ENCODE measurements at regions not wholly inside any gene's neighbourhood (a gene's known extent, or its start where the extent isn't known, plus 50 kb on each side); places are given as distances from the start of the nearest gene placed in this dataset.

DNA sequence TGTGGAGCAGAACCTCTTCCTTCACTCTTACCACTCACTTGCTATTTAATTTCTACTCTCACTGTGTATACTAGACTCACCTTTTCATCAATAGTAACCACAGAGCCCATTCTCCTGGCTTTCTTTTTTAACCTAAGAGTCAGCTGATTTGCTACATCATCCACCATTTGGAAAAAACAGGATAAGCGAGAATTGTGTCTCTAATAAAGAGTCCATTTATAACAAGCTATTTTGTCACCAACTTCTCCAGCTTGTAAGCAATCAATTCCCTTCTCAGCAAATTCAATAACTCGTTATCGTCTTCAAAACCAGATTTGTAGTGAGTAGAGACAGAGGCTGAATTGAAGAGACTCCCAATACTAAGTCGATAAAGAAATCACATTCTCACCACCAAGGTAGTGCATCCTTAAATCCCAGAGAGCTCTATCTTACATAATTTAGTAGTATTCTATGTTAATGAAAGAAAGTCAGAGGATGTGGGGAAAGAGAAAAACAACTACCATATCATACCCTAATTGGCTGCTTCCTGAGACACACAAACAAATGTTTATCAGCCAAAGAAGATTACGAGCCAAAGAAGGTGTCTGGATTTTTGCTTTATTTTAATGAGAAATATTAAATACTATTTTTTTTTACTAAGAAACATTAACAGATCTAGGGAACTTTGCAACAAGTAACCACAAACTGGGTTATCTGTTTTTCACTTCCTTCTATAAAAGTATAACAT is 52.5 kb upstream of the SPTBN1 start:
- Histone ChIP-seq H2AFZ (ENCODE audit: insufficient read depth, low read depth, low read length, poor library complexity, severe bottlenecking) (no peak overlapping the region), H3K4me2 (replicated peaks; ENCODE audit: low read depth, low read length, poor library complexity, severe bottlenecking) (no peak overlapping the region), H4K20me1 (ENCODE audit: control insufficient read depth, insufficient read depth, low read length, poor library complexity, severe bottlenecking) (no peaks in the 10 kb centered on the region), H3K27me3 (replicated peaks in 1 of 4; ENCODE audit: control extremely low read depth in 1 of 4, control insufficient read depth in 3 of 4, insufficient read depth in 4 of 4, low read length in 3 of 4) (peaks cover 0 to 42% (median 25%) of the 10 kb centered on the region in 4 experiments), H3K4me1 (ENCODE audit: control insufficient read depth in 2 of 2, insufficient read depth in 2 of 2, low read length in 2 of 2) (peaks cover 0 to 5% of the 10 kb centered on the region in 2 donors), H3K9ac (ENCODE audit: low read length) (no peak overlapping the region), H3K79me2 (ENCODE audit: control insufficient read depth, insufficient read depth, low read length) (no peaks in the 10 kb centered on the region), H3K4me3 (ENCODE audit: control extremely low read depth in 1 of 5, extremely low read depth in 1 of 5, insufficient read depth in 1 of 5, low read depth in 2 of 5, low read length in 4 of 5) (no peak overlapping the region), H3K27ac (ENCODE audit: low read length in 2 of 2) (no peak overlapping the region), H3K9me3 (ENCODE audit: control extremely low read depth in 1 of 3, control insufficient read depth in 2 of 3, insufficient read depth in 1 of 3, low read length in 2 of 3) (peaks cover 0 to 9% (median 0%) of the 10 kb centered on the region in 3 donors), H3K36me3 (replicated peaks in 1 of 2; ENCODE audit: control extremely low read depth in 1 of 2, control insufficient read depth in 1 of 2, extremely low read depth in 1 of 2, insufficient read depth in 2 of 2, low read length in 1 of 2) (no peaks in the 10 kb centered on the region)
- ChIA-PET CTCF (no interaction called here), POLR2A (no interaction called here)
- intact Hi-C loops (cut with micrococcal nuclease), result no loop called here
- Mint-ChIP-seq H3K9me3 (ENCODE audit: insufficient read depth) (no peaks in the 10 kb centered on the region), H3K4me3 (no peak overlapping the region), H3K4me1 (peaks cover 8% of the 10 kb centered on the region), H3K27me3 (peaks cover 55% of the 10 kb centered on the region), H3K27ac (no peak overlapping the region)
- TF ChIP-seq, protein P1, sequence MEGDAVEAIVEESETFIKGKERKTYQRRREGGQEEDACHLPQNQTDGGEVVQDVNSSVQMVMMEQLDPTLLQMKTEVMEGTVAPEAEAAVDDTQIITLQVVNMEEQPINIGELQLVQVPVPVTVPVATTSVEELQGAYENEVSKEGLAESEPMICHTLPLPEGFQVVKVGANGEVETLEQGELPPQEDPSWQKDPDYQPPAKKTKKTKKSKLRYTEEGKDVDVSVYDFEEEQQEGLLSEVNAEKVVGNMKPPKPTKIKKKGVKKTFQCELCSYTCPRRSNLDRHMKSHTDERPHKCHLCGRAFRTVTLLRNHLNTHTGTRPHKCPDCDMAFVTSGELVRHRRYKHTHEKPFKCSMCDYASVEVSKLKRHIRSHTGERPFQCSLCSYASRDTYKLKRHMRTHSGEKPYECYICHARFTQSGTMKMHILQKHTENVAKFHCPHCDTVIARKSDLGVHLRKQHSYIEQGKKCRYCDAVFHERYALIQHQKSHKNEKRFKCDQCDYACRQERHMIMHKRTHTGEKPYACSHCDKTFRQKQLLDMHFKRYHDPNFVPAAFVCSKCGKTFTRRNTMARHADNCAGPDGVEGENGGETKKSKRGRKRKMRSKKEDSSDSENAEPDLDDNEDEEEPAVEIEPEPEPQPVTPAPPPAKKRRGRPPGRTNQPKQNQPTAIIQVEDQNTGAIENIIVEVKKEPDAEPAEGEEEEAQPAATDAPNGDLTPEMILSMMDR (IDR thresholded peaks at IDR 0.05), result no peak
- TF ChIP-seq EZH2 (IDR thresholded peaks at IDR 0.05; ENCODE audit: borderline replicate concordance, insufficient read depth, low read depth, low read length, poor library complexity, severe bottlenecking), result no peak
- WGBS (ENCODE audit: insufficient coverage), result no CpG with 5 or more reads among the region's 5 CpGs
- no peak for DNase-seq
- ATAC-seq (ENCODE audit: low read depth), result no peak

DNA sequence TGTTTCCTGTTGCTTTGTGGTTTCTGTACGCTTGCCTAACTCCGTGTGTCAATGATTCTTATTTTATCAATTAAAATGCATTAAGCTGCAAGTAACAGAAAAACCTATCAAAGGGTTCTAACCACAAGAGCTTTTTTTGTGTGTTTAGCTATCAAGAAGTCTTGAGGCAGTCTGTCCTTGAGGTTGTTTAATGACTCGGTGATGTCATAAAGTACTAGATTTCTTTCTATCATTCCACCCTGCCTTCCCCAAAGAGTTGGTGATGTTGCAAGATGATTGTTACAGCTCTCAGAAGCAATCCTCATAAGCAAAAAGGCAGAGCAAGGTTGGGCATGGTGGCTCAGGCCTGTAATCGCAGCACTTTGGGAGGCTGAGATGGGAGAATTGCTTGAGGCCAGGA is 51.9 kb upstream of the SPTBN1 start:
- no CpG with 5 or more reads among the region's 4 CpGs for WGBS (ENCODE audit: insufficient coverage)
- CTCF ChIA-PET, result no interaction called here
- POLR2A ChIA-PET, result no interaction called here
- no peak for TF ChIP-seq EZH2 (IDR thresholded peaks at IDR 0.05; ENCODE audit: borderline replicate concordance, insufficient read depth, low read depth, low read length, poor library complexity, severe bottlenecking)
- no peaks in the 10 kb centered on the region for H3K36me3 ChIP-seq (replicated peaks in 1 of 2; ENCODE audit: control extremely low read depth in 1 of 2, control insufficient read depth in 1 of 2, extremely low read depth in 1 of 2, insufficient read depth in 2 of 2, low read length in 1 of 2)
- no peak for ATAC-seq (ENCODE audit: low read depth)
- Mint-ChIP-seq H3K27ac (no peak overlapping the region), H3K4me3 (no peak overlapping the region), H3K27me3 (peaks cover 60% of the 10 kb centered on the region), H3K4me1 (peaks cover 8% of the 10 kb centered on the region), H3K9me3 (ENCODE audit: insufficient read depth) (no peaks in the 10 kb centered on the region)
- intact Hi-C loops (cut with micrococcal nuclease), result no loop called here
- peaks cover 0 to 9% (median 0%) of the 10 kb centered on the region in 3 donors for H3K9me3 ChIP-seq (ENCODE audit: control extremely low read depth in 1 of 3, control insufficient read depth in 2 of 3, insufficient read depth in 1 of 3, low read length in 2 of 3)
- no peak for DNase-seq
- no peaks in the 10 kb centered on the region for H3K79me2 ChIP-seq (ENCODE audit: control insufficient read depth, insufficient read depth, low read length)
- no peak overlapping the region for H3K4me2 ChIP-seq (replicated peaks; ENCODE audit: low read depth, low read length, poor library complexity, severe bottlenecking)
- no peak overlapping the region for H3K27ac ChIP-seq (ENCODE audit: low read length in 2 of 2)
- peaks cover 0 to 42% (median 25%) of the 10 kb centered on the region in 4 experiments for H3K27me3 ChIP-seq (replicated peaks in 1 of 4; ENCODE audit: control extremely low read depth in 1 of 4, control insufficient read depth in 3 of 4, insufficient read depth in 4 of 4, low read length in 3 of 4)
- no peaks in the 10 kb centered on the region for H4K20me1 ChIP-seq (ENCODE audit: control insufficient read depth, insufficient read depth, low read length, poor library complexity, severe bottlenecking)
- H3K4me1 ChIP-seq (ENCODE audit: control insufficient read depth in 2 of 2, insufficient read depth in 2 of 2, low read length in 2 of 2), result peaks cover 0 to 5% of the 10 kb centered on the region in 2 donors
- H3K4me3 ChIP-seq (ENCODE audit: control extremely low read depth in 1 of 5, extremely low read depth in 1 of 5, insufficient read depth in 1 of 5, low read depth in 2 of 5, low read length in 4 of 5), result no peak overlapping the region
- H2AFZ ChIP-seq (ENCODE audit: insufficient read depth, low read depth, low read length, poor library complexity, severe bottlenecking), result no peak overlapping the region
- no peak overlapping the region for H3K9ac ChIP-seq (ENCODE audit: low read length)
